Tibial artery (tissue), 4 donors: ENCODE measurements at regions not wholly inside any gene's neighbourhood (a gene's known extent, or its start where the extent isn't known, plus 50 kb on each side); places are given as distances from the start of the nearest gene placed in this dataset.

Source experiments
- DNase-seq, 2 donors: peaks; one replicate each; pipeline ENCODE4 v3.0.0-alpha.2; 2019
- H3K27ac ChIP-seq, 2 donors: fragments of 200-600 bp; sonication (generic) in 1 of 2; 1 replicate in 1 of 2; 2 replicates in 1 of 2; pipeline ENCODE4 v1.5.1; 2018 to 2019; ENCODE audit warnings: mild to moderate bottlenecking in 1 of 2
- H3K27me3 ChIP-seq, 2 donors: fragments of 200-600 bp; sonication (generic) in 1 of 2; one replicate each; pipeline versions ENCODE4 v1.5.1 to v1.6.0; 2016 to 2019
- H3K36me3 ChIP-seq, 3 donors: fragments of 200-600 bp; sonication (generic) in 2 of 3; one replicate each; pipeline ENCODE4 v1.5.1; 2016 to 2019; ENCODE audit warnings: mild to moderate bottlenecking in 2 of 3
- H3K4me1 ChIP-seq, 4 donors: fragments of 200-600 bp; sonication (generic) in 2 of 4; 1 replicate in 3 of 4; 2 replicates in 1 of 4; pipeline ENCODE4 v1.5.1; 2016 to 2019
- H3K4me3 ChIP-seq, 2 donors: fragments of 200-600 bp; sonication (generic) in 1 of 2; 1 replicate in 1 of 2; 2 replicates in 1 of 2; pipeline ENCODE4 v1.5.1; 2018 to 2019; ENCODE audit warnings: mild to moderate bottlenecking in 2 of 2
- H3K9me3 ChIP-seq, 3 donors: fragments of 200-600 bp; sonication (generic) in 1 of 3; one replicate each; pipeline ENCODE4 v1.5.1; 2016 to 2019
- intact Hi-C: fragments of 100-400 bp; cut with DNase I; formaldehyde crosslinking; loops from one replicate; pipeline ENCODE4 v1.15.0; 2023; ENCODE audit warnings: low total_unique reads
- TF ChIP-seq, protein P1 (sequence below), 2 experiments: fragments of 200-600 bp in 1 of 2; fragments of 450-650 bp in 1 of 2; IDR thresholded peaks; one replicate each; pipeline ENCODE4 v1.5.1; 2017 to 2019; ENCODE audit warnings: antibody characterized with exemption in 2 of 2, mild to moderate bottlenecking in 1 of 2, moderate library complexity in 1 of 2

DNA sequence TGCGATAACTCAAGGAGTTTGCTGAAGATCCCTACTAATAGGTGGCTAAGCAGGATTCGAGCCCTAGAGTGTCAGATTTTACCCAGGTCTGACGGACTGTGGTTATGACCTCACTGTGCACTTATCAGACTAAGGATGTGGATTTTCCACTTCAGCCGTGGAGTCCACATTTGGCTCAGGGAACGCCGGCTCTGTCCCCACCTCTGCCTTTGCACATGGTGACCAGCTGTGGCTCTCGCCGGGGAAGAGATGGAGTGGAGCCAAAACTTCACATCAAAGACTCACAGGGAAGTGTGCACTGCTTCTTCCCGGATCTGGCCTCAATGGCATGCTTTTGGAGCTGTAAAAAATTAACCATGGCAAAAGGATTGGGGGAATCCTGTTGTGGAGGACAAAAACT, 249.3 kb upstream of the APCDD1 start:
- H3K27ac ChIP-seq, result no peak overlapping the region
- TF ChIP-seq, protein P1, sequence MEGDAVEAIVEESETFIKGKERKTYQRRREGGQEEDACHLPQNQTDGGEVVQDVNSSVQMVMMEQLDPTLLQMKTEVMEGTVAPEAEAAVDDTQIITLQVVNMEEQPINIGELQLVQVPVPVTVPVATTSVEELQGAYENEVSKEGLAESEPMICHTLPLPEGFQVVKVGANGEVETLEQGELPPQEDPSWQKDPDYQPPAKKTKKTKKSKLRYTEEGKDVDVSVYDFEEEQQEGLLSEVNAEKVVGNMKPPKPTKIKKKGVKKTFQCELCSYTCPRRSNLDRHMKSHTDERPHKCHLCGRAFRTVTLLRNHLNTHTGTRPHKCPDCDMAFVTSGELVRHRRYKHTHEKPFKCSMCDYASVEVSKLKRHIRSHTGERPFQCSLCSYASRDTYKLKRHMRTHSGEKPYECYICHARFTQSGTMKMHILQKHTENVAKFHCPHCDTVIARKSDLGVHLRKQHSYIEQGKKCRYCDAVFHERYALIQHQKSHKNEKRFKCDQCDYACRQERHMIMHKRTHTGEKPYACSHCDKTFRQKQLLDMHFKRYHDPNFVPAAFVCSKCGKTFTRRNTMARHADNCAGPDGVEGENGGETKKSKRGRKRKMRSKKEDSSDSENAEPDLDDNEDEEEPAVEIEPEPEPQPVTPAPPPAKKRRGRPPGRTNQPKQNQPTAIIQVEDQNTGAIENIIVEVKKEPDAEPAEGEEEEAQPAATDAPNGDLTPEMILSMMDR (IDR thresholded peaks at IDR 0.05), result no peak
- peaks cover 0 to 9% (median 0%) of the 10 kb centered on the region in 4 donors for H3K4me1 ChIP-seq
- no peak for DNase-seq
- H3K4me3 ChIP-seq, result no peak overlapping the region
- H3K36me3 ChIP-seq, result no peaks in the 10 kb centered on the region
- intact Hi-C loops, result no loop called here
- H3K27me3 ChIP-seq, result no peaks in the 10 kb centered on the region
- no peaks in the 10 kb centered on the region for H3K9me3 ChIP-seq

DNA sequence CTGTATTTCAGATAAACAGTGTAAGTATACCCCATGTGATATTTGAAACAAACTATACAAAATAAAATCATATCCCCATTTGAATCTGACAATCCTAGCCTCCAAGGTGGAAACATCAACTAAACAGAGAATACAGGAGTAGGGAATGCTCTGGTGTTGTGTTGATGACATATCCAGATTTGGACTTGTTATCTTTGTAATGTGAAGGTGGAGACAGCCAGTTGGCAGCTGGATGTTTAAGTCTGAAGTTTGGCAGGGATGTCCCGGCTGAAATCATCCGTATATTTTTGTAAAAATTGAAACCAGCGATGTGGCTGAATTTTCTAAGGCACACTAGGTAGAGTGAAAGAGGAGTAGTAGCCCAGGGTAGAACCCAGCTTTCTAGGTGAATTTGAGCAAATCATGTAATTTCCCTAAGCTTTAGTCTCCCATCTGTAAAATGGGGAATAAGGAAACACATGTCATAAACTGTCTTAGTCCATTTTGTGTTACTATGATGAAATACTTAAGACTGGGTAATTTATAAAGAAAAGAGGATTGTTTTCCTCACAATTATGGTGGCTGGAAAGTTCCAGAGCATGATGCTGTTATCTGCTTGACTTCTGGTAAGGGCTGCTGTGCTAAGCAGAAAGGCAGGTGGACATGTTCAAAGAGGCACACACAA, 246.6 kb upstream of the APCDD1 start:
- H3K9me3 ChIP-seq, result no peaks in the 10 kb centered on the region
- TF ChIP-seq, protein P1 (IDR thresholded peaks at IDR 0.05), result no peak
- no peaks in the 10 kb centered on the region for H3K27me3 ChIP-seq
- H3K4me3 ChIP-seq, result no peak overlapping the region
- H3K27ac ChIP-seq, result no peak overlapping the region
- peaks cover 0 to 9% (median 0%) of the 10 kb centered on the region in 4 donors for H3K4me1 ChIP-seq
- no peak for DNase-seq
- intact Hi-C loops, result no loop called here
- no peaks in the 10 kb centered on the region for H3K36me3 ChIP-seq

DNA sequence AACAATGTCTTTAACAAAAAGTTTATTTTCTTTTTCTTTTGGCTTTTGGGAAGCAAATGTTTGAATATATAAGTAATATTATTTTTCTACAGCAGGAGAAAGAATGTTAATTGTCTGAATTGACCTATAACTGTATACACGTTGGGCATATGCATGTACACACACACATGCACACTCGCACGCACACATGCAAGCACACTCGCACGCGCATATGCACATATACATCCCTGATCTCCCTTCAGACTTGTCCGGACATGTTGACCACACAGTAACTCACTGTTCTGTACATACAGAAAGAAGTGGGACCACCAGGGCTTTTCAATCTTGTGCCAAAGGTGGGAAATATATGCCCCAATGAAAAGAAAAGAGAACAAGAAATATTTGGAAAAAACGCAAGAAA, 245.1 kb upstream of the APCDD1 start:
- Histone ChIP-seq H3K36me3 (no peaks in the 10 kb centered on the region), H3K27me3 (no peaks in the 10 kb centered on the region), H3K27ac (no peak overlapping the region), H3K4me3 (no peak overlapping the region), H3K9me3 (no peaks in the 10 kb centered on the region), H3K4me1 (peaks cover 0 to 9% (median 0%) of the 10 kb centered on the region in 4 donors)
- DNase-seq, result no peak
- intact Hi-C loops, result no loop called here
- TF ChIP-seq, protein P1 (IDR thresholded peaks at IDR 0.05), result no peak

DNA sequence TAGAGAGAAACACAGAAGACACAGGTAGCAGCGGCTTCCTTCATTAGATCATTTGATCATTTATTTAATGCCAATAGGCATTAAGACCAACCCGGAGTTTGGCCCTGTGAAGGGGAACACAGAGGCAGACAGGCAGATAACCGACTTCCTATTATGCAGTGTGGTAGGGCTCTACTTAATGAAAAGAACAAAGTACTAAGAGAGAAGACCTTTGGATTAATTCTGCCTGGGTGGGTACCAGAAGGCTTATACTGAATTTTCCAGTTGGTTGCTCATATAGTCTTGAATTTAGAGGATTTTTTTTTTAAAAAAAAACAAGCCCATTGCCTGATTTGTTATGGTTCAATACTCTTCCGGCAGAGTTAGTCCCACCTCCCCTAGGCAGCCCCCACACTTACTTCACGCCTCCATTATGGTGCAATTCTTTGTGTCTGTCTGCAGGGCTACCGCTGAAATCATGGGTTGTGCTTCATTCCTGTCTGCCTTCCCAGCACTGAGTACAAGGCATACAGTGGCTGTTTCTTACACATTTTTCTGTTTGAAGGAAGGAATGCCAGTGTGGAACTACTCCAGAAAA, 244.3 kb upstream of the APCDD1 start:
- DNase-seq, result no peak
- no peaks in the 10 kb centered on the region for H3K36me3 ChIP-seq
- no peak overlapping the region for H3K27ac ChIP-seq
- H3K4me3 ChIP-seq, result no peak overlapping the region
- TF ChIP-seq, protein P1 (IDR thresholded peaks at IDR 0.05), result no peak
- peaks cover 0 to 9% (median 0%) of the 10 kb centered on the region in 4 donors for H3K4me1 ChIP-seq
- no peaks in the 10 kb centered on the region for H3K9me3 ChIP-seq
- intact Hi-C loops, result no loop called here
- H3K27me3 ChIP-seq, result no peaks in the 10 kb centered on the region

DNA sequence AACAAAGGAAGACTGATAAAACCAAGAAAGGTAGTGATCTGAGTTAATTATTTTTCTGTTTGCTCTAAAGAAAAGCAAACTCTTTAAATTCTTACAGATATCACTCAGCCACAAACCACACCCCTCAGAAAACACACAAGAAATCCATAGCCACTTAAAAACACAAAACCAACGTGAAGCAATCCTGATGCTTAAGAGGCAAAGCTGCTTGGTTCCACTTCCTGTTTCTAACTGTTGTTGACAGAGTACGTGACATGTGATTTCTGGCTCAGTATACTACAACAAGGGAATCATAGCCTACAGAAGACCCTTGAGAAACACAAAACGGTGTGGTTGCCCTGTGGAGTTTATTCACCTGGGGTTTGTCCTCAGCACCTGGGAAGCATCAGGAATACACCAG, 240.9 kb upstream of the APCDD1 start:
- no peaks in the 10 kb centered on the region for H3K4me1 ChIP-seq
- no peaks in the 10 kb centered on the region for H3K27me3 ChIP-seq
- H3K36me3 ChIP-seq, result no peaks in the 10 kb centered on the region
- TF ChIP-seq, protein P1 (IDR thresholded peaks at IDR 0.05), result no peak
- no peak overlapping the region for H3K4me3 ChIP-seq
- intact Hi-C loops, result no loop called here
- DNase-seq, result no peak
- no peak overlapping the region for H3K27ac ChIP-seq
- H3K9me3 ChIP-seq, result no peaks in the 10 kb centered on the region
